ENCODE measurements at regions not wholly inside any gene's neighbourhood (a gene's known extent, or its start where the extent isn't known, plus 50 kb on each side); places are given as distances from the start of the nearest gene placed in this dataset.
"Not testable (repeated sequence)": the region's sequence is repeated elsewhere in the genome, so short reads cannot be mapped to it uniquely, and the experiment has no call there.

DNA sequence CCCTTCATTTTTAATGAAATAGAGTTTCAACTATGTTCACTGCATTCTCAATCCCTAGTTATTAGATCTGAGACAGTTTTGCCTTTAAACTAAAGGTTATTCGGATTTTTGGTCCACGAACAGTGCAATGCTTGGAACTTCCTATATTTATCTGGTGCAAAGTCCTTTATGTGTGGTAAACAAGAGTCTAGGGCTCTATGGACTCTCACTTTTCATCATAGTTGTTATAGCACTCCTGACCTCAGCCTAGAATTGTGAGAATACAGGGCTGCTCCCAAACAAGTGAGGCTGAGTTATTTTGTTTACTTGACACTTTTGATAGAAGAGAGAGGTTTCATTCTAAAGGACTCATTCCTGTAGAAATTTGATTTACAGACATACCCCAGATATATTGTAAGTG lies 692.1 kb downstream of the TTLL7 start:
- H3K27me3 ChIP-seq (ENCODE audit: insufficient read depth, low read length); H3K79me2 ChIP-seq (ENCODE audit: insufficient read depth, low read length); H3K9me3 ChIP-seq (ENCODE audit: low read depth, low read length); H3K27ac ChIP-seq (ENCODE audit: low read depth, low read length); H3K36me3 ChIP-seq (ENCODE audit: insufficient read depth, low read length); H3K4me2 ChIP-seq (ENCODE audit: insufficient read depth, low read length); H3K4me1 ChIP-seq (ENCODE audit: insufficient read depth, low read length); DNase-seq (ENCODE audit: insufficient read length, low spot score, missing footprints); H4K20me1 ChIP-seq (ENCODE audit: insufficient read depth, low read length); H2AFZ ChIP-seq (ENCODE audit: low read length); H3K4me3 ChIP-seq (ENCODE audit: insufficient read depth, low read length): not testable (repeated sequence)

DNA sequence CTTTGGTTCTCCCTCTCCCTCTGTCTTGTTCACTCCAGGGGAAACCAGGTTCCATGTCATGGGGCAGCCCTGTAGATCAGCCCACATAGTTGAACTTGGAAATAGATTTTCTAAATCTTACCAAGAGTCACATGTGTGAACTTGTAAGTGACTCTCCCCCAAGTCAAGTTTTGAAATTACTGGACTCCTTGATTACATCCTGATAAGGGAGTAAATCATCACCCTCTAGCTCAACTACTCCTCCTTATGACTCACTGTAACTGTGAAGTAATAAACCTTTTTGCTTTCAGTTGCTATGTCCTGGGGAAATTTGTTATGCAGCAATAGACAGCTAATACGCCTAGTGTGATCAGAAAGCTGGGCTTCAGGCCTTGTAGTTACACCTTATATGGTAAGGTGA lies 703.3 kb downstream of the TTLL7 start:
- H3K79me2 ChIP-seq (ENCODE audit: insufficient read depth, low read length); H3K4me1 ChIP-seq (ENCODE audit: insufficient read depth, low read length); H3K4me3 ChIP-seq (ENCODE audit: insufficient read depth, low read length); H3K9me3 ChIP-seq (ENCODE audit: low read depth, low read length); H4K20me1 ChIP-seq (ENCODE audit: insufficient read depth, low read length); H3K4me2 ChIP-seq (ENCODE audit: insufficient read depth, low read length); DNase-seq (ENCODE audit: insufficient read length, low spot score, missing footprints); H3K27me3 ChIP-seq (ENCODE audit: insufficient read depth, low read length); H3K27ac ChIP-seq (ENCODE audit: low read depth, low read length); H2AFZ ChIP-seq (ENCODE audit: low read length); H3K36me3 ChIP-seq (ENCODE audit: insufficient read depth, low read length): not testable (repeated sequence)

DNA sequence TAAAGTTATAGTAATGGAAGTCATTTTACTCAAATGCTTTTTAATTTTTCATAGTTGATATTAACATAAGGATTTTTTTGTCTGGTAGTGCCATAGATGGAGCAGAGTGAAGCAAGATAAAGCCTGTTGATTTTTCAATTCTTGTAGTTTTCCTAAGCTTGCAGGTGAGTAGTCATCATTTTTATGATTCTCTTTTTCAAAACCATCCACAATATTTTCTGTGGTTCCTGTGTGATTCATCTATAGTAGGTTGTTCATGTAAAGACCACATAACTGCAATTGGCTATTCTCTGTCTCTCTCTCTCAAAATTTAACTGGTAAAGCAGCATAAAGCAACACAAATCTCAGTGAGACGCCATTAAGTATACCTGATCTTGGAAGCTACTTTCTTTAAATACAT lies 711.5 kb downstream of the TTLL7 start:
- not testable (repeated sequence) for H3K4me3 ChIP-seq (ENCODE audit: insufficient read depth, low read length); DNase-seq (ENCODE audit: insufficient read length, low spot score, missing footprints); H3K36me3 ChIP-seq (ENCODE audit: insufficient read depth, low read length); H3K9me3 ChIP-seq (ENCODE audit: low read depth, low read length); H3K4me1 ChIP-seq (ENCODE audit: insufficient read depth, low read length); H3K4me2 ChIP-seq (ENCODE audit: insufficient read depth, low read length); H2AFZ ChIP-seq (ENCODE audit: low read length); H4K20me1 ChIP-seq (ENCODE audit: insufficient read depth, low read length); H3K27me3 ChIP-seq (ENCODE audit: insufficient read depth, low read length); H3K27ac ChIP-seq (ENCODE audit: low read depth, low read length); H3K79me2 ChIP-seq (ENCODE audit: insufficient read depth, low read length)

DNA sequence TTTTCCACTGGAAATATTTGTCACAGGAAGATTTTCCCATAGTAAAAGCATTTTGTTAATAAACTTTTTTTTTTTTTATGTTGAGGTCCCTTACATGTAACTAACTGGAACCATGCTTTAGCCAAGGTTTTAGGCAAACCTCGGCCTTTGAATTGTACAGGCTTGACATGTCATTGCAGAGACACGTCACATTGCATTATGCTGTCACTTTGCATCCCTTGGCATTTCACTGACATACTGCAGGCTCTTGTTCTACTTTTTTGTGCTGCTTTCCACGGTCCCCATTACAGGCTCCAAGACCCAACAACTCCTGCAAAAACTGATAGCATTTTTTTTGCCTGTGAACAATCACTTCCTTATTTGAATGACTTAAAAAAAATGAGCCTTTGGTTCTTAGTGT lies 724.3 kb downstream of the TTLL7 start:
- H3K27ac ChIP-seq (ENCODE audit: low read depth, low read length); H3K4me2 ChIP-seq (ENCODE audit: insufficient read depth, low read length); H2AFZ ChIP-seq (ENCODE audit: low read length); H3K4me3 ChIP-seq (ENCODE audit: insufficient read depth, low read length); DNase-seq (ENCODE audit: insufficient read length, low spot score, missing footprints); H4K20me1 ChIP-seq (ENCODE audit: insufficient read depth, low read length); H3K9me3 ChIP-seq (ENCODE audit: low read depth, low read length); H3K27me3 ChIP-seq (ENCODE audit: insufficient read depth, low read length); H3K4me1 ChIP-seq (ENCODE audit: insufficient read depth, low read length); H3K36me3 ChIP-seq (ENCODE audit: insufficient read depth, low read length); H3K79me2 ChIP-seq (ENCODE audit: insufficient read depth, low read length): not testable (repeated sequence)

DNA sequence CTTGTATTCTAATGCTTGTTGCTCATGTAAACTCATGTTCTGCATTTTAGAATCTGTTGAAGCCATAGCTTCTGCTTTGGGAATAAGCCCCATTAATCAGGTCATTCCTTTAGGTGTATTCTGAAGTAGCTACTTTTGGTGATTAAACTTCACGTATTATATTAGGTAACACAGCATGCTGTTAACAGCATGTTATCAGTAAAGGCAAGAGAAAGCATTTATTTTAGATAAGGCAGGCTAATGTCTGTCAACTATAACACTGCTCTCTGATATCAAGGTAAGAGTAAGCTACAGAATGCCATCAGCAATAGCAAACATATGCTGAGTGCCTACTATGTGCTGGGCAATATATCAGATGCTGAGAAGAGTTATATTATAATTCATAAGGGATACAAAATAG lies 726.4 kb downstream of the TTLL7 start:
- not testable (repeated sequence) for H3K27me3 ChIP-seq (ENCODE audit: insufficient read depth, low read length); DNase-seq (ENCODE audit: insufficient read length, low spot score, missing footprints); H3K36me3 ChIP-seq (ENCODE audit: insufficient read depth, low read length); H3K4me3 ChIP-seq (ENCODE audit: insufficient read depth, low read length); H3K79me2 ChIP-seq (ENCODE audit: insufficient read depth, low read length); H3K4me2 ChIP-seq (ENCODE audit: insufficient read depth, low read length); H2AFZ ChIP-seq (ENCODE audit: low read length); H3K27ac ChIP-seq (ENCODE audit: low read depth, low read length); H3K9me3 ChIP-seq (ENCODE audit: low read depth, low read length); H4K20me1 ChIP-seq (ENCODE audit: insufficient read depth, low read length); H3K4me1 ChIP-seq (ENCODE audit: insufficient read depth, low read length)

DNA sequence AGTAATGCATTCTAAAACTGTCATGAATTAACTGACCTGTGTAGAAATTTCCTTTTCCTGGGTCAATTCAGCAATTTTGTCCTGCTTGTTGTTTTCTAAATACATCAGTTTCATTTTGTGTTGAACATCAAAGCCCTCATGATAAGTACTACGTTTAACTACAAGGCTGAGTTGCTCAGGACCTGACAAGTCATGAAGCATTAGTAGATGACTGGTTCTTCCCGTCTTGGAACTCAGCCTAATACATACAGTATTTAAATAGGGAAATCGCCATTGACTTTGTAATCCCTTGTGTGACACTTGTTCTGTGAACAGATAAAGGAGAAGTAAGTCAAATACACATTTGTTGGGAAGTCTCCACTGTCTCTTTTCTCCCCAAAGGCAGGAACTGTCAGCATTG lies 727.1 kb downstream of the TTLL7 start:
- not testable (repeated sequence) for H3K27me3 ChIP-seq (ENCODE audit: insufficient read depth, low read length); H2AFZ ChIP-seq (ENCODE audit: low read length); H3K79me2 ChIP-seq (ENCODE audit: insufficient read depth, low read length); H3K9me3 ChIP-seq (ENCODE audit: low read depth, low read length); DNase-seq (ENCODE audit: insufficient read length, low spot score, missing footprints); H3K4me1 ChIP-seq (ENCODE audit: insufficient read depth, low read length); H3K4me3 ChIP-seq (ENCODE audit: insufficient read depth, low read length); H4K20me1 ChIP-seq (ENCODE audit: insufficient read depth, low read length); H3K4me2 ChIP-seq (ENCODE audit: insufficient read depth, low read length); H3K27ac ChIP-seq (ENCODE audit: low read depth, low read length); H3K36me3 ChIP-seq (ENCODE audit: insufficient read depth, low read length)

DNA sequence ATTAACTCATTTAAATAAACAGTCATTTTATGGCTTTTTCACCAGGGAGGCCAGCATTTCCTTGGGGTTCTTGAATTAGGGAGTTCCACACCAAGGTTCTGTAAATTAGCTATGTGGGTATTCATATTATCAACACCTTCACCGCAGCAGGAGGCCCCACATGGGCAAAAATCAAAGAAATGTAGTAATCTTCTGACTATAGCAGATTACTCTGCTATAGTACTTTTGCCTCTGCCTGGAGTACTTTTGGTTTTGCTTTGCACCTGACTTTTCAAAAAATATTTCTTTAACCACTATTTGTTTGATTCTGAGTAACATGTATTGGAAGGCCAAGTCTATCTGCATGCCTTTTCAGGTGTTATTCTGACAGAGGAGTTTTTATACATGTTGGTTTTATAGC lies 728.1 kb downstream of the TTLL7 start:
- not testable (repeated sequence) for H3K9me3 ChIP-seq (ENCODE audit: low read depth, low read length); H3K27ac ChIP-seq (ENCODE audit: low read depth, low read length); H3K4me3 ChIP-seq (ENCODE audit: insufficient read depth, low read length); DNase-seq (ENCODE audit: insufficient read length, low spot score, missing footprints); H3K36me3 ChIP-seq (ENCODE audit: insufficient read depth, low read length); H4K20me1 ChIP-seq (ENCODE audit: insufficient read depth, low read length); H2AFZ ChIP-seq (ENCODE audit: low read length); H3K4me2 ChIP-seq (ENCODE audit: insufficient read depth, low read length); H3K27me3 ChIP-seq (ENCODE audit: insufficient read depth, low read length); H3K79me2 ChIP-seq (ENCODE audit: insufficient read depth, low read length); H3K4me1 ChIP-seq (ENCODE audit: insufficient read depth, low read length)

DNA sequence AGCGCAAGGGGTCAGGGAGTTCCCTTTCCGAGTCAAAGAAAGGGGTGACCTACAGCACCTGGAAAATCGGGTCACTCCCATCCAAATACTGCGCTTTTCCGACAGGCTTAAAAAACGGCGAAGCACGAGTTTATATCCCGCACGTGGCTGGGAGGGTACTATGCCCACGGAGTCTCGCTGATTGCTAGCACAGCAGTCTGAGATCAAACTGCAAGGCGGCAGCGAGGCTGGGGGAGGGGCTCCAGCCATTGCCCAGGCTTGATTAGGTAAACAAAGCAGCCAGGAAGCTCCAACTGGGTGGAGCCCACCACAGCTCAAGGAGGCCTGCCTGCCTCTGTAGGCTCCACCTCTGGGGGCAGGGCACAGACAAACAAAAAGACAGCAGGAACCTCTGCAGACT lies 735.1 kb downstream of the TTLL7 start:
- H2AFZ ChIP-seq (ENCODE audit: low read length); H3K9me3 ChIP-seq (ENCODE audit: low read depth, low read length); H3K27me3 ChIP-seq (ENCODE audit: insufficient read depth, low read length); H3K36me3 ChIP-seq (ENCODE audit: insufficient read depth, low read length); DNase-seq (ENCODE audit: insufficient read length, low spot score, missing footprints); H3K27ac ChIP-seq (ENCODE audit: low read depth, low read length); H4K20me1 ChIP-seq (ENCODE audit: insufficient read depth, low read length); H3K4me3 ChIP-seq (ENCODE audit: insufficient read depth, low read length); H3K4me2 ChIP-seq (ENCODE audit: insufficient read depth, low read length); H3K79me2 ChIP-seq (ENCODE audit: insufficient read depth, low read length); H3K4me1 ChIP-seq (ENCODE audit: insufficient read depth, low read length): not testable (repeated sequence)

DNA sequence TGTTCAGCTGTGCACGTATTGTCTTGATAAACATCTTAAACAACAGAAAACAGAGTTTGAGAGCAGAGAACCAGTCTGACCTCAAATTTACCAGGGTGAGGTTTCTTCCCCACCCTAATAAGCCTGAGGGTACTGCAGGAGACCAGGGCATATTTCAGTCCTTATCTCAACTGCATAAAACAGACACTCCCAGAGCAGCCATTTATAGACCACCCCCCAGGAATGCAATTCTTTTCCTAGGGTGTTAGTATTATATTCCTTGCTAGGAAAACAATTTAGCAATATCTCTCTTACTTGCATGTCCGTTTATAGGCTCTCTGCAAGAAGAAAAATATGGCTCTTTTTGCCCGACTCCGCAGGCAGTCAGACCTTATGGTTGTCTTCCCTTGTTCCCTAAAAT lies 747.2 kb downstream of the TTLL7 start:
- H4K20me1 ChIP-seq (ENCODE audit: insufficient read depth, low read length); H3K4me2 ChIP-seq (ENCODE audit: insufficient read depth, low read length); H3K4me1 ChIP-seq (ENCODE audit: insufficient read depth, low read length); H3K27me3 ChIP-seq (ENCODE audit: insufficient read depth, low read length); H3K27ac ChIP-seq (ENCODE audit: low read depth, low read length); H2AFZ ChIP-seq (ENCODE audit: low read length); H3K4me3 ChIP-seq (ENCODE audit: insufficient read depth, low read length); H3K79me2 ChIP-seq (ENCODE audit: insufficient read depth, low read length); H3K36me3 ChIP-seq (ENCODE audit: insufficient read depth, low read length); DNase-seq (ENCODE audit: insufficient read length, low spot score, missing footprints); H3K9me3 ChIP-seq (ENCODE audit: low read depth, low read length): not testable (repeated sequence)
